GM12878 (cell line): ENCODE measurements at regions not wholly inside any gene's neighbourhood (a gene's known extent, or its start where the extent isn't known, plus 50 kb on each side); places are given as distances from the start of the nearest gene placed in this dataset.

Source experiments
- GABPA ChIP-seq: IDR thresholded peaks from 2 replicates; pipeline ENCODE4 v1.6.1; 2014; ENCODE audit warnings: antibody characterized with exemption, low read depth, mild to moderate bottlenecking, inconsistent platforms
- POLR2A ChIP-seq: IDR thresholded peaks from 2 replicates; pipeline ENCODE4 v1.6.1; 2011; ENCODE audit warnings: low read depth, mild to moderate bottlenecking, low read length
- TCF7 ChIP-seq: IDR thresholded peaks from 2 replicates; pipeline ENCODE4 v1.6.1; 2014; ENCODE audit warnings: antibody characterized with exemption, borderline replicate concordance
- ZBTB11 ChIP-seq: fragments of 450-650 bp; formaldehyde crosslinking; IDR thresholded peaks from 2 replicates; pipeline ENCODE4 v1.5.0; 2022; ENCODE audit warnings: mild to moderate bottlenecking, missing genetic modification characterization

GRCh38 chr10:33573606-33574005 is 239.1 kb upstream of the NRP1 start:
- no peak for TF ChIP-seq POLR2A
- no peak for TF ChIP-seq GABPA
- no peak for TF ChIP-seq ZBTB11 (CRISPR knock-in tag)
- TF ChIP-seq TCF7, result no peak
